ENCODE measurements at regions not wholly inside any gene's neighbourhood (a gene's known extent, or its start where the extent isn't known, plus 50 kb on each side); places are given as distances from the start of the nearest gene placed in this dataset.

- TF ChIP-seq, protein P1, sequence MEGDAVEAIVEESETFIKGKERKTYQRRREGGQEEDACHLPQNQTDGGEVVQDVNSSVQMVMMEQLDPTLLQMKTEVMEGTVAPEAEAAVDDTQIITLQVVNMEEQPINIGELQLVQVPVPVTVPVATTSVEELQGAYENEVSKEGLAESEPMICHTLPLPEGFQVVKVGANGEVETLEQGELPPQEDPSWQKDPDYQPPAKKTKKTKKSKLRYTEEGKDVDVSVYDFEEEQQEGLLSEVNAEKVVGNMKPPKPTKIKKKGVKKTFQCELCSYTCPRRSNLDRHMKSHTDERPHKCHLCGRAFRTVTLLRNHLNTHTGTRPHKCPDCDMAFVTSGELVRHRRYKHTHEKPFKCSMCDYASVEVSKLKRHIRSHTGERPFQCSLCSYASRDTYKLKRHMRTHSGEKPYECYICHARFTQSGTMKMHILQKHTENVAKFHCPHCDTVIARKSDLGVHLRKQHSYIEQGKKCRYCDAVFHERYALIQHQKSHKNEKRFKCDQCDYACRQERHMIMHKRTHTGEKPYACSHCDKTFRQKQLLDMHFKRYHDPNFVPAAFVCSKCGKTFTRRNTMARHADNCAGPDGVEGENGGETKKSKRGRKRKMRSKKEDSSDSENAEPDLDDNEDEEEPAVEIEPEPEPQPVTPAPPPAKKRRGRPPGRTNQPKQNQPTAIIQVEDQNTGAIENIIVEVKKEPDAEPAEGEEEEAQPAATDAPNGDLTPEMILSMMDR (IDR thresholded peaks at IDR 0.05; ENCODE audit: insufficient read depth, low read length, poor library complexity, severe bottlenecking), result no peak
- no peak for DNase-seq (ENCODE audit: extremely low read depth, insufficient read length)
- Histone ChIP-seq H3K27me3 (replicated peaks; ENCODE audit: control insufficient read depth, insufficient read depth, low read length) (no peaks in the 10 kb centered on the region), H3K4me3 (replicated peaks; ENCODE audit: low read depth, low read length) (no peak overlapping the region), H3K36me3 (ENCODE audit: control insufficient read depth, insufficient read depth, low read length) (no peaks in the 10 kb centered on the region)
Observed at GRCh38 chr18:72360634-72361033, 183.5 kb downstream of the CBLN2 start.

GRCh38 chr18:72342933-72343332 lies 201.2 kb downstream of the CBLN2 start:
- Histone ChIP-seq H3K4me3 (replicated peaks; ENCODE audit: low read depth, low read length) (no peak overlapping the region), H3K27me3 (replicated peaks; ENCODE audit: control insufficient read depth, insufficient read depth, low read length) (no peaks in the 10 kb centered on the region), H3K36me3 (ENCODE audit: control insufficient read depth, insufficient read depth, low read length) (no peaks in the 10 kb centered on the region)
- TF ChIP-seq, protein P1 (IDR thresholded peaks at IDR 0.05; ENCODE audit: insufficient read depth, low read length, poor library complexity, severe bottlenecking), result no peak
- DNase-seq (ENCODE audit: extremely low read depth, insufficient read length), result no peak

- no peak for DNase-seq (ENCODE audit: extremely low read depth, insufficient read length)
- TF ChIP-seq, protein P1 (IDR thresholded peaks at IDR 0.05; ENCODE audit: insufficient read depth, low read length, poor library complexity, severe bottlenecking), result no peak
- H3K36me3 ChIP-seq (ENCODE audit: control insufficient read depth, insufficient read depth, low read length), result no peaks in the 10 kb centered on the region
- no peaks in the 10 kb centered on the region for H3K27me3 ChIP-seq (replicated peaks; ENCODE audit: control insufficient read depth, insufficient read depth, low read length)
- no peak overlapping the region for H3K4me3 ChIP-seq (replicated peaks; ENCODE audit: low read depth, low read length)
Observed at GRCh38 chr18:72339976-72340375, 204.2 kb downstream of the CBLN2 start.

GRCh38 chr18:72336786-72337185 lies 207.4 kb downstream of the CBLN2 start:
- Histone ChIP-seq H3K36me3 (ENCODE audit: control insufficient read depth, insufficient read depth, low read length) (no peaks in the 10 kb centered on the region), H3K4me3 (replicated peaks; ENCODE audit: low read depth, low read length) (no peak overlapping the region), H3K27me3 (replicated peaks; ENCODE audit: control insufficient read depth, insufficient read depth, low read length) (no peaks in the 10 kb centered on the region)
- DNase-seq (ENCODE audit: extremely low read depth, insufficient read length), result no peak
- TF ChIP-seq, protein P1 (IDR thresholded peaks at IDR 0.05; ENCODE audit: insufficient read depth, low read length, poor library complexity, severe bottlenecking), result no peak

DNA sequence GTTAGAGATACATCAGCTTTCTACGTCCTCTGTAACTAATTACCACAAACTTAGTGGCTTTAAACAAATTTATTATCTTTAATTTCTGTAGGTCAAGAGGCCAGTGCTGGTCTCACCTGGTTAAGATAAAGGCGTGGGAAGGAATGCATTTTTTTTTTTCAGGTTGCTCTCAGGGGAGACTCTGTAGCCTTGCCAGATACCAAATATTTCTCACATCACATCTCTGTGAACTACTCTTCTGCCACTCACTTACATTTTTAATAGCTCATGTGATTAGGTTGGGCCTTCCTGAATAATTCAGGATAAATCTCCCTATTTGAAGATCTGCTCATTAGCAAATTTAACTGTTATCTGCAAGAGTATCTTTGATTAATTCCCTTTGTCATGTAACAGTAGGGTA lies 214.6 kb downstream of the CBLN2 start:
- DNase-seq (ENCODE audit: extremely low read depth, insufficient read length), result no peak
- no peaks in the 10 kb centered on the region for H3K27me3 ChIP-seq (replicated peaks; ENCODE audit: control insufficient read depth, insufficient read depth, low read length)
- H3K36me3 ChIP-seq (ENCODE audit: control insufficient read depth, insufficient read depth, low read length), result no peaks in the 10 kb centered on the region
- no peak overlapping the region for H3K4me3 ChIP-seq (replicated peaks; ENCODE audit: low read depth, low read length)
- TF ChIP-seq, protein P1 (IDR thresholded peaks at IDR 0.05; ENCODE audit: insufficient read depth, low read length, poor library complexity, severe bottlenecking), result no peak

- DNase-seq (ENCODE audit: extremely low read depth, insufficient read length), result no peak
- TF ChIP-seq, protein P1 (IDR thresholded peaks at IDR 0.05; ENCODE audit: insufficient read depth, low read length, poor library complexity, severe bottlenecking), result no peak
- H3K36me3 ChIP-seq (ENCODE audit: control insufficient read depth, insufficient read depth, low read length), result no peaks in the 10 kb centered on the region
- H3K27me3 ChIP-seq (replicated peaks; ENCODE audit: control insufficient read depth, insufficient read depth, low read length), result no peaks in the 10 kb centered on the region
- H3K4me3 ChIP-seq (replicated peaks; ENCODE audit: low read depth, low read length), result no peak overlapping the region
Observed at GRCh38 chr18:72325307-72325706, 218.8 kb downstream of the CBLN2 start.
